ENCODE measurements at regions not wholly inside any gene's neighbourhood (a gene's known extent, or its start where the extent isn't known, plus 50 kb on each side); places are given as distances from the start of the nearest gene placed in this dataset.

GRCh38 chr3:158958873-158959272, 157.0 kb downstream of the MFSD1 start:
- H3K4me3 ChIP-seq (ENCODE audit: low read length in 2 of 2): no peak overlapping the region
- H2BK120ac ChIP-seq (ENCODE audit: low read depth, low read length): no peak overlapping the region
- H4K8ac ChIP-seq (ENCODE audit: low read depth, low read length): no peak overlapping the region
- no peak overlapping the region for H3K9ac ChIP-seq (ENCODE audit: low read depth, low read length, poor library complexity)
- H3K27ac ChIP-seq (replicated peaks; ENCODE audit: low read length): no peak overlapping the region
- DNase-seq (ENCODE audit: low spot score): no peak
- no peaks in the 10 kb centered on the region for H3K79me1 ChIP-seq (ENCODE audit: low read depth, low read length)
- no peak overlapping the region for H2BK5ac ChIP-seq (ENCODE audit: low read length)
- no peak overlapping the region for H2BK15ac ChIP-seq (ENCODE audit: low read length)
- H3K14ac ChIP-seq (ENCODE audit: low read length): no peak overlapping the region
- no peak overlapping the region for H3K23ac ChIP-seq (ENCODE audit: low read depth, low read length, poor library complexity)
- H2AK5ac ChIP-seq (ENCODE audit: low read depth, low read length): no peak overlapping the region
- no peak overlapping the region for H3K4ac ChIP-seq (ENCODE audit: low read length)
- no peaks in the 10 kb centered on the region for H3K27me3 ChIP-seq (ENCODE audit: control insufficient read depth in 3 of 3, insufficient read depth in 3 of 3, low read depth in 1 of 3, low read length in 3 of 3)
- H3K18ac ChIP-seq (ENCODE audit: low read length): no peak overlapping the region
- no peak overlapping the region for H3K4me2 ChIP-seq (ENCODE audit: insufficient read depth, low read length, poor library complexity, severe bottlenecking)
- peaks cover 0 to 2% of the 10 kb centered on the region in 2 donors for H3K9me3 ChIP-seq (replicated peaks in 1 of 2; ENCODE audit: control insufficient read depth in 2 of 2, insufficient read depth in 1 of 2, low read depth in 1 of 2, low read length in 2 of 2)
- H3K36me3 ChIP-seq (replicated peaks in 1 of 2; ENCODE audit: control insufficient read depth in 2 of 2, insufficient read depth in 2 of 2, low read length in 2 of 2): no peaks in the 10 kb centered on the region
- no CpG with 5 or more reads among the region's 2 CpGs for WGBS, 2 donors (ENCODE audit: extremely low coverage in 2 of 2, insufficient read length in 2 of 2, insufficient replicate concordance in 1 of 2)
- no peak overlapping the region for H2BK12ac ChIP-seq (ENCODE audit: low read length)
- H3K4me1 ChIP-seq (ENCODE audit: control insufficient read depth in 2 of 2, insufficient read depth in 1 of 2, low read depth in 1 of 2, low read length in 2 of 2): peaks cover 0 to 7% of the 10 kb centered on the region in 2 donors
- H4K91ac ChIP-seq (ENCODE audit: low read depth, low read length, poor library complexity): no peak overlapping the region
- H2AFZ ChIP-seq (ENCODE audit: low read length): no peak overlapping the region

GRCh38 chr3:158961471-158961870, 159.6 kb downstream of the MFSD1 start:
- Histone ChIP-seq H3K79me1 (ENCODE audit: low read depth, low read length) (no peaks in the 10 kb centered on the region), H3K23ac (ENCODE audit: low read depth, low read length, poor library complexity) (no peak overlapping the region), H3K4me3 (ENCODE audit: low read length in 2 of 2) (no peak overlapping the region), H2BK15ac (ENCODE audit: low read length) (no peak overlapping the region), H3K14ac (ENCODE audit: low read length) (no peak overlapping the region), H4K91ac (ENCODE audit: low read depth, low read length, poor library complexity) (no peak overlapping the region), H3K36me3 (replicated peaks in 1 of 2; ENCODE audit: control insufficient read depth in 2 of 2, insufficient read depth in 2 of 2, low read length in 2 of 2) (no peaks in the 10 kb centered on the region), H2BK120ac (ENCODE audit: low read depth, low read length) (no peak overlapping the region), H4K8ac (ENCODE audit: low read depth, low read length) (no peak overlapping the region), H2BK12ac (ENCODE audit: low read length) (no peak overlapping the region), H3K27ac (replicated peaks; ENCODE audit: low read length) (no peak overlapping the region), H3K4me1 (ENCODE audit: control insufficient read depth in 2 of 2, insufficient read depth in 1 of 2, low read depth in 1 of 2, low read length in 2 of 2) (peaks cover 0 to 7% of the 10 kb centered on the region in 2 donors), H3K18ac (ENCODE audit: low read length) (no peak overlapping the region), H3K4ac (ENCODE audit: low read length) (no peak overlapping the region), H2BK5ac (ENCODE audit: low read length) (no peak overlapping the region), H3K9me3 (replicated peaks in 1 of 2; ENCODE audit: control insufficient read depth in 2 of 2, insufficient read depth in 1 of 2, low read depth in 1 of 2, low read length in 2 of 2) (peaks cover 0 to 2% of the 10 kb centered on the region in 2 donors), H3K9ac (ENCODE audit: low read depth, low read length, poor library complexity) (no peak overlapping the region), H3K4me2 (ENCODE audit: insufficient read depth, low read length, poor library complexity, severe bottlenecking) (no peak overlapping the region), H3K27me3 (ENCODE audit: control insufficient read depth in 3 of 3, insufficient read depth in 3 of 3, low read depth in 1 of 3, low read length in 3 of 3) (no peaks in the 10 kb centered on the region), H2AK5ac (ENCODE audit: low read depth, low read length) (no peak overlapping the region), H2AFZ (ENCODE audit: low read length) (no peak overlapping the region)
- DNase-seq (ENCODE audit: low spot score): peak; percentile 3
- no CpG with 5 or more reads among the region's 4 CpGs for WGBS, 2 donors (ENCODE audit: extremely low coverage in 2 of 2, insufficient read length in 2 of 2, insufficient replicate concordance in 1 of 2)

GRCh38 chr3:158961911-158962310, 160.1 kb downstream of the MFSD1 start:
- no peak overlapping the region for H2BK120ac ChIP-seq (ENCODE audit: low read depth, low read length)
- no peak overlapping the region for H2BK5ac ChIP-seq (ENCODE audit: low read length)
- DNase-seq (ENCODE audit: low spot score): no peak
- H3K4me3 ChIP-seq (ENCODE audit: low read length in 2 of 2): no peak overlapping the region
- peaks cover 0 to 2% of the 10 kb centered on the region in 2 donors for H3K9me3 ChIP-seq (replicated peaks in 1 of 2; ENCODE audit: control insufficient read depth in 2 of 2, insufficient read depth in 1 of 2, low read depth in 1 of 2, low read length in 2 of 2)
- no peak overlapping the region for H2BK15ac ChIP-seq (ENCODE audit: low read length)
- no peak overlapping the region for H3K4me2 ChIP-seq (ENCODE audit: insufficient read depth, low read length, poor library complexity, severe bottlenecking)
- no peak overlapping the region for H3K9ac ChIP-seq (ENCODE audit: low read depth, low read length, poor library complexity)
- H3K4me1 ChIP-seq (ENCODE audit: control insufficient read depth in 2 of 2, insufficient read depth in 1 of 2, low read depth in 1 of 2, low read length in 2 of 2): peaks cover 0 to 7% of the 10 kb centered on the region in 2 donors
- H2BK12ac ChIP-seq (ENCODE audit: low read length): no peak overlapping the region
- H3K36me3 ChIP-seq (replicated peaks in 1 of 2; ENCODE audit: control insufficient read depth in 2 of 2, insufficient read depth in 2 of 2, low read length in 2 of 2): no peaks in the 10 kb centered on the region
- no peaks in the 10 kb centered on the region for H3K27me3 ChIP-seq (ENCODE audit: control insufficient read depth in 3 of 3, insufficient read depth in 3 of 3, low read depth in 1 of 3, low read length in 3 of 3)
- H3K4ac ChIP-seq (ENCODE audit: low read length): no peak overlapping the region
- H2AFZ ChIP-seq (ENCODE audit: low read length): no peak overlapping the region
- H3K23ac ChIP-seq (ENCODE audit: low read depth, low read length, poor library complexity): no peak overlapping the region
- no peak overlapping the region for H3K27ac ChIP-seq (replicated peaks; ENCODE audit: low read length)
- no peak overlapping the region for H4K8ac ChIP-seq (ENCODE audit: low read depth, low read length)
- no peak overlapping the region for H2AK5ac ChIP-seq (ENCODE audit: low read depth, low read length)
- no CpG with 5 or more reads among the region's 3 CpGs for WGBS, 2 donors (ENCODE audit: extremely low coverage in 2 of 2, insufficient read length in 2 of 2, insufficient replicate concordance in 1 of 2)
- H3K18ac ChIP-seq (ENCODE audit: low read length): no peak overlapping the region
- H3K79me1 ChIP-seq (ENCODE audit: low read depth, low read length): no peaks in the 10 kb centered on the region
- no peak overlapping the region for H3K14ac ChIP-seq (ENCODE audit: low read length)
- H4K91ac ChIP-seq (ENCODE audit: low read depth, low read length, poor library complexity): no peak overlapping the region

GRCh38 chr3:158970006-158970405, 168.2 kb downstream of the MFSD1 start:
- Histone ChIP-seq H3K27me3 (ENCODE audit: control insufficient read depth in 3 of 3, insufficient read depth in 3 of 3, low read depth in 1 of 3, low read length in 3 of 3) (no peaks in the 10 kb centered on the region), H3K9ac (ENCODE audit: low read depth, low read length, poor library complexity) (no peak overlapping the region), H2AK5ac (ENCODE audit: low read depth, low read length) (no peak overlapping the region), H3K4ac (ENCODE audit: low read length) (no peak overlapping the region), H4K91ac (ENCODE audit: low read depth, low read length, poor library complexity) (no peak overlapping the region), H3K36me3 (replicated peaks in 1 of 2; ENCODE audit: control insufficient read depth in 2 of 2, insufficient read depth in 2 of 2, low read length in 2 of 2) (no peaks in the 10 kb centered on the region), H3K18ac (ENCODE audit: low read length) (no peak overlapping the region), H2BK5ac (ENCODE audit: low read length) (no peak overlapping the region), H2BK15ac (ENCODE audit: low read length) (no peak overlapping the region), H3K4me2 (ENCODE audit: insufficient read depth, low read length, poor library complexity, severe bottlenecking) (no peak overlapping the region), H3K27ac (replicated peaks; ENCODE audit: low read length) (no peak overlapping the region), H3K4me1 (ENCODE audit: control insufficient read depth in 2 of 2, insufficient read depth in 1 of 2, low read depth in 1 of 2, low read length in 2 of 2) (no peaks in the 10 kb centered on the region), H3K4me3 (ENCODE audit: low read length in 2 of 2) (no peak overlapping the region), H3K14ac (ENCODE audit: low read length) (no peak overlapping the region), H3K23ac (ENCODE audit: low read depth, low read length, poor library complexity) (no peak overlapping the region), H2BK120ac (ENCODE audit: low read depth, low read length) (no peak overlapping the region), H3K9me3 (replicated peaks in 1 of 2; ENCODE audit: control insufficient read depth in 2 of 2, insufficient read depth in 1 of 2, low read depth in 1 of 2, low read length in 2 of 2) (no peaks in the 10 kb centered on the region), H2AFZ (ENCODE audit: low read length) (no peak overlapping the region), H3K79me1 (ENCODE audit: low read depth, low read length) (no peaks in the 10 kb centered on the region), H2BK12ac (ENCODE audit: low read length) (no peak overlapping the region), H4K8ac (ENCODE audit: low read depth, low read length) (no peak overlapping the region)
- DNase-seq (ENCODE audit: low spot score): no peak
- WGBS, 2 donors (ENCODE audit: extremely low coverage in 2 of 2, insufficient read length in 2 of 2, insufficient replicate concordance in 1 of 2): no CpG with 5 or more reads among the region's 2 CpGs

All from neuronal stem cell (in vitro differentiated cells).